DMS79 treated with DMSO at 0.1 percent for 48 hours (cell line): ENCODE measurements at regions not wholly inside any gene's neighbourhood (a gene's known extent, or its start where the extent isn't known, plus 50 kb on each side); places are given as distances from the start of the nearest gene placed in this dataset.

Experiments
- DNase-seq: peaks from one replicate; lab custom pipeline; 2025; lab: John Stamatoyannopoulos, UW

DNA sequence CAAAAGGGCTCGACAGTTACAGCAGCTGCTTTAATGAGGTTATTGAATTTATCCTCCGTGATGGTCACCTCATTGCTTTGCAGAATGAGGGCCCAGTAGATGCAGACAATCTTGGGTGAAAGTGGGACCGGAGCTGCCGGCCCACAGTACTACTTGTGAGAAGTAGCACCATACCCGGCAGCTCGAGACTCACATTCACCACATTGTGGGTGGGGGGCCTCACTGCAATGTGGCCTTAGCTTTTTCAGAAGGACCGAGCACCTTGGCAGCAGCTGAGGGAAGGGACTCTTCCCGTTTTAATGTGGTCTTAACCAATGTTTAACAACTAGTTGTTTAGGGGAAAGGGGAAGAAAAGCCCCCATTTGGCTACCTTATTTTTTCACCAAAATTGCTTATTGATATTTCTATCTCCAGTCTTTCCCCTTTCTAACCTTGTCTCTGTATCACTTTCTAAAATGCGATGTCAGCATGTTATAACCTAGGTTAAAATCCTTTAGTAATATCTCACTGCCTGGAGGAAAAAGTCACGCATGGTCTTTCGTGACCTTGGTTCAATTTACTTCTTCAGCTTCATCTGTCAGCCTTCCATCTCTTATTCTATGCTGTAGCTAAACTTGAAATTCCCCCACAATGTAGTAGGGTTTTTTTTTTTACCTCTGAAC is 87.4 kb upstream of the PHYHIPL start:
- no peak for DNase-seq

DNA sequence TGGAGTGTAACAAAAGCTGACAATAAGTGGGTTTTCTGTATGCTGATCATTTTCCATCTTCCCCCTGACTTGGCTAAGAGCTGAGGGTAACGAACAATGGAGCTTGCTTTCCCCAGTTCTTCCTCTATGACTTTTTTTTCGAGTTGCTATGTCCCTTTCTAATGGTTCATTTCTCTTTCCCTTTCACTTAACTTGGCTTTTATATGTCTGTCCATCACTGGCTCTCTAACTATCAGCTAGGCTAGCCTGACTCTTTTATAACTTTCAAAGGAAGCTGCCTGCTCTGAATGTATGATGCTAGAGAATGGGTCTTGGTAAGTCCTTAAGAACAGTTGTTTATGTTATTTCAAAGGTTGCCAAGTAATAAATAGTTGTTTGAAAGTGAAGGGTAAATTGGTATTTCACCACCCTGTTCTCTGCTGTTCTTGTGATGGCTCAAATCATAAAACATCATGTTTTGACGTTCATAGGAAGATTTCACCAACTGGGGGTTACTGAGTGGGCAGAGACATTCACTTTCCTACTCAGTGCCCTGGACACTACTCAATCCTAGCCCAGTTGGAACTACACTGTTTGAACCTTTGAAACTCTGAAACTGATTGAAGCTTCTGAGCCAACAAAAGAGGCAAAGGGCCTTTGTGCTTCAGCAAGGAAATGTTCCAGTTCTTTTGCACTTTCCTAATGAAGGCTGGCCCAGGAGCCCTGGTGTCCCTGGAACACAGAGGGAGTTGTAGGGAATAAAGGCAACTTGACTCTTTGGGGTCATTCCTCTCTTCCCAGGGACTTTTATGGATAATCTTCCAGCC is 85.4 kb upstream of the PHYHIPL start:
- DNase-seq: no peak

DNA sequence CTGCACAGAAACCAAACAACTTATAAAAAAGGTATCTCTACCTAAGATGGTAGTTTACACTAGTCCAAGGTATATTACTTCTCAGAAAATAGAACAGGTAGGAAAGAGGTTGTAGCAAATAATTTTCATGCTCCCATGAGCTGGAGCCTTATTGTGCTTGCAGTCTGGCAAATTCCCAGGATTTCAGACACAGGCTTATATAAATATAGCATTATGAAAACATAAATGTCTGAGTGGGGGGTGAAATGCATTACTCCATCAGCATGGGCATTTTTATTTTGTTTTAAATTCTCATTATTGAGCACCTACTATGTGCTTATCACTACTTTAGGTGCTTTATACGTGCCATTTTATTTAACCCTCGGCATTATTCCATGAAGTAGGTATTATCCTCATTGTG is 83.0 kb upstream of the PHYHIPL start:
- no peak for DNase-seq

DNA sequence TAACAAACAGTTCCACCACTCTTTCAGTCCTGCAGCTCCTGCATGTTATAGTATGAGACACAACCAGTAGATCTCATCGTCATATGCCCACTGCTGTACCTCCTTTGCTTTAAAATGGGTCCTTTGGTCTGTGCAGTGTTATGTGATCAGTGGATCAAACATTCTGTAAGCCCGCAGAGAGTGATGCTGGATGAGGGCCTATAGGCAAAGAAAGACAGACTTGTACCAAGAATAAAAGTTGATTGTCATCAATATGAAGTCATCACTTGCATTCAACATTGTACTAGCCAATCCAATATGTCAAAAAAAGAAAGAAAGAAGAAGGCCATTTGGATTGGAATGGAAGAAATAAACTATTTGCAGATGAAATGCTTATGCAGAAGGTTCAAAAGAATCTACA is 79.8 kb upstream of the PHYHIPL start:
- DNase-seq: no peak

- no peak for DNase-seq
These were observed 78.1 kb upstream of the PHYHIPL start for GRCh38 chr10:59098387-59098786.

GRCh38 chr10:59098831-59099452 is 77.5 kb upstream of the PHYHIPL start:
- DNase-seq: no peak

- DNase-seq: no peak
These were observed 77.0 kb upstream of the PHYHIPL start for GRCh38 chr10:59099481-59099880.

DNA sequence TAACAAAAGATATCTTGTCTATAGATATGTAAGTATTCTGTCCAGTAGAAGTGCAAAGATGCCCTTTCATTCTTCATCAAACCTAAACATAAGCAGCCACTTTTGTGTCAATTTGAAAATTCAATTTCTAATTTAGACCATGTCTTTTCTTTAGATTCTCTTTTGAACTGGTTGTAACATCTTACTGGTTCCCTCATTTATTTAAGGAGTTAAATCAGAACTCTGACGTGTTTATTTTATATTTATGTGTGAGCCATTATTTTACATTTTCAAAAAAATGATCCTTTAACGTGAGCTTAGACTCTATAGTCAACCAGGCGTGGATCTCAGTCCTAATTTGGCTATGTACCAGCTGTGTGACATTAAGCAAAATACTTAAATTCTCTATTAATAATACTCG is 74.0 kb upstream of the PHYHIPL start:
- no peak for DNase-seq

GRCh38 chr10:59104186-59104585 is 72.3 kb upstream of the PHYHIPL start:
- no peak for DNase-seq

DNA sequence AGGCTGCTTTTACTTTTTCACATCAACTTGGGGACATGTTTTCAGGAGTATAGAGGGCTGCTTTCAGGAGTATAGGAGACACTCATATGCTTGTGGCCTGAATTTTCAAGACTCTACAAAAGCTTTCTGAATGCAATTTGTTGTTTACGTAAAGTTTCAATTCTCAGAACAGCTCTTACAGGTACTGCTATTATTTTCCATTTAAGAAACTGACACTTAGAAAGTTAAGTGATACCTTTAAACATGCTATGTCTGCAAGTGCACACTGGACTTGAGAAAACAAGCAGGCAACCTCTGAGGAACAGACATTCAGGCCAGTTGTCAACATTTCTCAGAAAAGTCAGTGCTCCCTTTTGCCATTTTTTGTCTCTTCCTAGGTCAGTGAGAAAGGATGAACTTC is 70.0 kb upstream of the PHYHIPL start:
- DNase-seq: no peak

GRCh38 chr10:59107147-59107546 is 69.3 kb upstream of the PHYHIPL start:
- DNase-seq: no peak

- DNase-seq: no peak
These were observed 68.1 kb upstream of the PHYHIPL start for GRCh38 chr10:59108296-59108870.

GRCh38 chr10:59108886-59109288 is 67.6 kb upstream of the PHYHIPL start:
- no peak for DNase-seq

DNA sequence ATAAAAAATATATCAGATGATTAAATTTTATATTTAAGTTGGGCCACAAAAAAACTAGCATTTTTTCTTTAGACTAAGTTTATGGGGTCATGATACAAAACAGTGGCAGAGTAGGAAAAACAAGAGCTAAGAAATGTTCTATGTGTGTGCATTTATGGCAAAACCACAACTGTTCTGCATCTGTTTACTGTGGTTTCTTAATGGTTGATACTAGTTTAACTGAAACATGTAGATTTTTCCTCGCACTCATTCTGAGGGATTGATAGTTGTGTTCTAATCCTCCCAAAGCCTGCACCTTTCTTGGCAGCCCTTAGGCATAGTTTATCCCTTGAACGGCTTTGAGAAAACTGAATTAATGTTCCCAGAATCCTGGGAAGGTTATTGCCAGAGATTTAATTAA is 66.6 kb upstream of the PHYHIPL start:
- DNase-seq: no peak

GRCh38 chr10:59124187-59124586 is 52.3 kb upstream of the PHYHIPL start:
- DNase-seq: no peak

DNA sequence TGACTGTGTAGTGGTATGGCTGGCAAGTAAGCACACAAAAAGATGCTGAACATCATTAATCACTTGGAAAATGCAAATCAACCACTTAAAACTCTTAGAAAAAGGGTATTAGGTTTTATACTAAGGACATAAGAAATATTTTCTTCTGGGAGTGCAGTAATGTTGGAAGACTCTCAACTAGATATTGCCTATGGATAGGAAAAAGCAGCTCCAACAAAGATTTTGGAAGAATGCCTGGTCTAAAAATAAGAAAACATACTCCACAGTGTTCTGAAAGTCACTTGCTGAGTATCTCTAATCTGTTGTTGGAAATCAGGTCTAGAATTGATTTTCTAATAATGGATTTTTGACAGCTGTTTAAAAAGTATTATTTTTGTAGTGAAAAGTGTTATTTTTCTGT is 50.8 kb upstream of the PHYHIPL start:
- no peak for DNase-seq

DNA sequence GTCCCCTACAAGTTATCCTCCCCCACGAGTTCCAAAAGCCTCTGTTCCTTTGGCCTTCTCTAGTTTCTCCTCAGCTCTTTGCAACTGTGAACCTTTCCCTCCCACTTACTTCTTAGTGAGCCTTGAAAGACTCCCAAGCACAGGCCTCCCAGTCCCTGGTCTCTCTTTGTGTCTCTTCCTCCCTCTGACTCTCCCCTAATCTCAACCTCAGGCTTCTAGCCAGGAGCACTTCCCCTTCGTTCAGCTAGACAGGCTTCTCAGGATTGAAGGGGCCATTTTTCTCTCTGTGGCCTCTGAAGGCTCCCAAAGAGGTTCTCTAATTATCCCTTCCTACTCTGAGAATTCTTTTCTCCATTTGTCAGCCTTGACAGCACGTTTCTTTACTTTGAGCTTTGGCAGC is 50.2 kb upstream of the PHYHIPL start:
- DNase-seq: no peak
